HEK293 (cell line): ENCODE measurements at regions not wholly inside any gene's neighbourhood (a gene's known extent, or its start where the extent isn't known, plus 50 kb on each side); places are given as distances from the start of the nearest gene placed in this dataset.
A peak's percentile ranks its signal among the peaks of the same experiment; 100 is the strongest.

ENCODE experiments used
- CTCF ChIA-PET: fragments of 350-600 bp; formaldehyde crosslinking; extraction: SDS; loops from one replicate; lab custom pipeline; 2021; ENCODE audit warnings: antibody characterized with exemption; lab: Yijun Ruan, JAX
- POLR2A ChIA-PET: fragments of 300-600 bp; formaldehyde crosslinking; extraction: SDS; loops from one replicate; lab custom pipeline; 2020; ENCODE audit warnings: antibody characterized with exemption, inconsistent platforms; lab: Yijun Ruan, JAX
- H3K27ac ChIP-seq: fragments of 200-500 bp; sonication (Bioruptor generic); 2 replicates; pipeline ENCODE4 v1.5.1; 2014; ENCODE audit warnings: low read depth, low read length, control low read depth, inconsistent platforms; ENCODE audit errors: extremely low read depth
- H3K36me3 ChIP-seq, 2 experiments: fragments of 200-500 bp in 1 of 2; sonication (Bioruptor generic) in 1 of 2; 1 replicate in 1 of 2; 2 replicates in 1 of 2; pipeline ENCODE4 v1.5.1; 2014 to 2017; ENCODE audit warnings: inconsistent platforms in 2 of 2, low read length in 2 of 2; ENCODE audit not compliant: control insufficient read depth in 2 of 2, insufficient read depth in 1 of 2
- H3K4me1 ChIP-seq: fragments of 200-500 bp; sonication (Bioruptor generic); 2 replicates; pipeline ENCODE4 v1.5.1; 2014; ENCODE audit warnings: mild to moderate bottlenecking, low read length, inconsistent platforms; ENCODE audit not compliant: control insufficient read depth, insufficient read depth
- H3K4me3 ChIP-seq: 2 replicates; pipeline ENCODE4 v1.5.1; 2011; ENCODE audit warnings: low read depth, mild to moderate bottlenecking, control low read depth, low read length, moderate library complexity
- H3K9me3 ChIP-seq: fragments of 200-500 bp; sonication (Bioruptor generic); 2 replicates; pipeline ENCODE4 v1.5.1; 2014; ENCODE audit warnings: low read depth, low read length, inconsistent platforms; ENCODE audit not compliant: control insufficient read depth, insufficient read depth
- GLIS1 ChIP-seq: fragments of 450-650 bp; formaldehyde crosslinking; IDR thresholded peaks from 2 replicates; pipeline ENCODE4 v1.5.1; 2016; ENCODE audit warnings: missing biosample characterization, missing genetic modification characterization
- KLF1 ChIP-seq: fragments of 450-650 bp; formaldehyde crosslinking; IDR thresholded peaks from 2 replicates; pipeline ENCODE4 v1.5.1; 2016; ENCODE audit warnings: missing biosample characterization, missing genetic modification characterization
- KLF10 ChIP-seq: fragments of 450-650 bp; IDR thresholded peaks from 2 replicates; pipeline ENCODE4 v1.5.1; 2018; ENCODE audit warnings: missing biosample characterization, mild to moderate bottlenecking, missing genetic modification characterization
- OSR2 ChIP-seq: fragments of 450-650 bp; formaldehyde crosslinking; IDR thresholded peaks from 2 replicates; pipeline ENCODE4 v1.5.1; 2016; ENCODE audit warnings: missing biosample characterization, missing genetic modification characterization
- ZBTB20 ChIP-seq: fragments of 450-650 bp; formaldehyde crosslinking; IDR thresholded peaks from 2 replicates; pipeline ENCODE4 v1.5.1; 2016; ENCODE audit warnings: missing biosample characterization, missing genetic modification characterization
- ZBTB21 ChIP-seq: fragments of 450-650 bp; formaldehyde crosslinking; IDR thresholded peaks from 2 replicates; pipeline ENCODE4 v1.5.1; 2017; ENCODE audit warnings: missing biosample characterization, missing genetic modification characterization
- ZBTB48 ChIP-seq: fragments of 450-650 bp; formaldehyde crosslinking; IDR thresholded peaks from 2 replicates; pipeline ENCODE4 v1.5.1; 2016; ENCODE audit warnings: missing biosample characterization, missing genetic modification characterization
- ZBTB8A ChIP-seq: fragments of 450-650 bp; formaldehyde crosslinking; IDR thresholded peaks from 2 replicates; pipeline ENCODE4 v1.5.1; 2016; ENCODE audit warnings: missing biosample characterization, missing genetic modification characterization
- ZNF132 ChIP-seq: fragments of 450-650 bp; formaldehyde crosslinking; IDR thresholded peaks from 2 replicates; pipeline ENCODE4 v1.5.1; 2017; ENCODE audit warnings: missing biosample characterization, missing genetic modification characterization, borderline replicate concordance
- ZNF341 ChIP-seq: fragments of 450-650 bp; formaldehyde crosslinking; IDR thresholded peaks from 2 replicates; pipeline ENCODE4; 2016; ENCODE audit warnings: low read depth, missing biosample characterization, missing genetic modification characterization
- ZNF548 ChIP-seq: fragments of 450-650 bp; formaldehyde crosslinking; IDR thresholded peaks from 2 replicates; pipeline ENCODE4 v1.5.1; 2016; ENCODE audit warnings: missing biosample characterization, missing genetic modification characterization
- ZNF664 ChIP-seq: fragments of 450-650 bp; formaldehyde crosslinking; IDR thresholded peaks from 2 replicates; pipeline ENCODE4 v1.5.1; 2016; ENCODE audit warnings: missing biosample characterization, missing genetic modification characterization
- ZXDB ChIP-seq: fragments of 450-650 bp; formaldehyde crosslinking; IDR thresholded peaks from 2 replicates; pipeline ENCODE4 v1.5.1; 2016; ENCODE audit warnings: missing biosample characterization, missing genetic modification characterization
- TF ChIP-seq, protein P1 (sequence below): fragments of 450-650 bp; formaldehyde crosslinking; IDR thresholded peaks from 2 replicates; pipeline ENCODE4 v1.5.1; 2017; ENCODE audit warnings: missing biosample characterization, missing genetic modification characterization
- TF ChIP-seq, protein P2 (sequence below): fragments of 450-650 bp; formaldehyde crosslinking; IDR thresholded peaks from 2 replicates; pipeline ENCODE4 v1.5.1; 2017; ENCODE audit warnings: missing biosample characterization, missing genetic modification characterization
- TF ChIP-seq, protein P3 (sequence below): fragments of 450-650 bp; formaldehyde crosslinking; optimal IDR thresholded peaks from 2 replicates; pipeline ENCODE3; 2016; ENCODE audit warnings: missing biosample characterization, mild to moderate bottlenecking, missing genetic modification characterization
- TF ChIP-seq, protein P4 (sequence below): fragments of 450-650 bp; formaldehyde crosslinking; IDR thresholded peaks from 2 replicates; pipeline ENCODE4 v1.5.1; 2016; ENCODE audit warnings: missing biosample characterization, missing genetic modification characterization
- TF ChIP-seq, protein P5 (sequence below): fragments of 450-650 bp; formaldehyde crosslinking; IDR thresholded peaks from 2 replicates; pipeline ENCODE4 v1.5.1; 2016; ENCODE audit warnings: missing biosample characterization, missing genetic modification characterization
- TF ChIP-seq, protein P6 (sequence below): fragments of 450-650 bp; formaldehyde crosslinking; IDR thresholded peaks from 2 replicates; pipeline ENCODE4 v1.5.1; 2016; ENCODE audit warnings: missing biosample characterization, missing genetic modification characterization

DNA sequence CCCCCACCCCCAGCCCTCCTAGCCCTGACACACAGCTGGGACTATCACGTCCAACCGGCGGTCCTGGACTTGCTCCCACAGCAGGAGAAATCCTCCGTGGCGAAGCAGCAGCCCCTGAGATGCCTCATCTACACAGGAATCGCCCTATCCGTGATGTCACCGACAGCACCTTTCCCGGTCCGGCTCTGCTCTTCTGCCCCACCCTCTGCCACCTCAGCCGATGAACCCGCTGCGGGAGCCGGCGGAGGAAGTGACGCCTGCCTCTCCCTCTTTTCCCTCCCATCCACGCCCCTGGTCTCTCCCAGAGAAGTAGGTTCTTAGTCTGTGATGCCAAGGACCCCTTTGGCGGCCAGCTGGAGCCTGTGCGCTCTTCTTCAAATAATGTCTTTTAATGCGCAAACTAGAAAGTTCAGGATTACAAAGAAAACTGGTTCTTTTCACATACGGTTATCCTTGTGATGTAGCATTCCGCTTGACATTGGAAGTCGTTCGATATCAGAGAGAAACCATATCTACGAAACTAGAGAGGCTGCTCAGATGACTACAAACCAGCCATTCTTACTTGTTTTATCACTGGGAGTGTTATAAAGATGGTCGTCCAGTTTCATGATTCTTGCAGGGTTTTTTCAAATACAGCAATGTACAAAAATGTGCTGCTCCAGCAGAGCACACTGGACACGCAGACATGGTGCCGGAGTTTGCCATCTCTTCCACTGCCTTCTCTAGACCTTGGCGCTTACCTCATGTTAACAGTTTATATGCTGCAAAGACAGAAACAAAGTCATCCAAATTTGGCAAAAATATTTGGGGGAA, 120.3 kb downstream of the PPIAL4G start (continued):
- TF ChIP-seq, protein P1, sequence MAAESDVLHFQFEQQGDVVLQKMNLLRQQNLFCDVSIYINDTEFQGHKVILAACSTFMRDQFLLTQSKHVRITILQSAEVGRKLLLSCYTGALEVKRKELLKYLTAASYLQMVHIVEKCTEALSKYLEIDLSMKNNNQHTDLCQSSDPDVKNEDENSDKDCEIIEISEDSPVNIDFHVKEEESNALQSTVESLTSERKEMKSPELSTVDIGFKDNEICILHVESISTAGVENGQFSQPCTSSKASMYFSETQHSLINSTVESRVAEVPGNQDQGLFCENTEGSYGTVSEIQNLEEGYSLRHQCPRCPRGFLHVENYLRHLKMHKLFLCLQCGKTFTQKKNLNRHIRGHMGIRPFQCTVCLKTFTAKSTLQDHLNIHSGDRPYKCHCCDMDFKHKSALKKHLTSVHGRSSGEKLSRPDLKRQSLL, result no peak
- TF ChIP-seq ZNF341 (peak; percentile 21; the same call in 1 of the 2 replicates), ZXDB (tag by site-specific recombination) (0 out of 2 replicates have a peak, but pooled peaks have one; percentile 12), KLF10 (no peak), ZBTB8A (tag by site-specific recombination) (no peak), GLIS1 (tag by site-specific recombination) (peak; percentile 40), ZBTB21 (peak; percentile 80), KLF1 (tag by site-specific recombination) (peak; percentile 71)
- TF ChIP-seq, protein P2, sequence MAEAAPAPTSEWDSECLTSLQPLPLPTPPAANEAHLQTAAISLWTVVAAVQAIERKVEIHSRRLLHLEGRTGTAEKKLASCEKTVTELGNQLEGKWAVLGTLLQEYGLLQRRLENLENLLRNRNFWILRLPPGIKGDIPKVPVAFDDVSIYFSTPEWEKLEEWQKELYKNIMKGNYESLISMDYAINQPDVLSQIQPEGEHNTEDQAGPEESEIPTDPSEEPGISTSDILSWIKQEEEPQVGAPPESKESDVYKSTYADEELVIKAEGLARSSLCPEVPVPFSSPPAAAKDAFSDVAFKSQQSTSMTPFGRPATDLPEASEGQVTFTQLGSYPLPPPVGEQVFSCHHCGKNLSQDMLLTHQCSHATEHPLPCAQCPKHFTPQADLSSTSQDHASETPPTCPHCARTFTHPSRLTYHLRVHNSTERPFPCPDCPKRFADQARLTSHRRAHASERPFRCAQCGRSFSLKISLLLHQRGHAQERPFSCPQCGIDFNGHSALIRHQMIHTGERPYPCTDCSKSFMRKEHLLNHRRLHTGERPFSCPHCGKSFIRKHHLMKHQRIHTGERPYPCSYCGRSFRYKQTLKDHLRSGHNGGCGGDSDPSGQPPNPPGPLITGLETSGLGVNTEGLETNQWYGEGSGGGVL, result peak; percentile 66

DNA sequence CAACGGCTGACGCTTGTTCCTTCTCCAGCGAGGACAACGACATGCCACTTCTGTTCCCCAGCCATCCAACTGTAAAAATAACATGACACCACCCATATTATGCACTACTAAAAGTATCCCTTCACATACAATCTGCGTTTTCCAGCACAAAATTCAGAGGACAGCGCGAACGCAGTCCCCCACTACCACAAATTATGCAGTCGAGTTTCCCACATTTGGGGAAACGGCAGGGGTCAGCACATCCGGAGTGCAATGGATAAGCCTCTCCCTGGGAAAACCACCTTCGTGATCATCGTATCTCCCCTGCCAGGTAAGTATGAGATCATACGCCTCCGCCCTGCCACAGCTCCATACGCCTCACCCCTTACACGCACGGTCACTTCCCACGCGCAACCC, 120.9 kb downstream of the PPIAL4G start:
- peak overlapping the region; percentile 52 for H3K27ac ChIP-seq
- CTCF ChIA-PET, result no interaction called here

More for the DNA sequence above, 120.9 kb downstream of the PPIAL4G start:
- Histone ChIP-seq H3K4me1 (peaks cover 4% of the 10 kb centered on the region; the same call in 1 of the 2 replicates), H3K9me3 (no peaks in the 10 kb centered on the region), H3K36me3 (no peaks in the 10 kb centered on the region), H3K4me3 (peak overlapping the region; percentile 25)
- POLR2A ChIA-PET, result no interaction called here
- TF ChIP-seq ZNF132 (no peak), ZNF664 (tag by site-specific recombination) (no peak), ZNF548 (tag by site-specific recombination) (no peak), ZBTB20 (tag by site-specific recombination) (0 out of 2 replicates have a peak, but pooled peaks have one; percentile 16), OSR2 (no peak), ZBTB48 (tag by site-specific recombination) (peak; percentile 51; the same call in 1 of the 2 replicates)
- TF ChIP-seq, protein P3, sequence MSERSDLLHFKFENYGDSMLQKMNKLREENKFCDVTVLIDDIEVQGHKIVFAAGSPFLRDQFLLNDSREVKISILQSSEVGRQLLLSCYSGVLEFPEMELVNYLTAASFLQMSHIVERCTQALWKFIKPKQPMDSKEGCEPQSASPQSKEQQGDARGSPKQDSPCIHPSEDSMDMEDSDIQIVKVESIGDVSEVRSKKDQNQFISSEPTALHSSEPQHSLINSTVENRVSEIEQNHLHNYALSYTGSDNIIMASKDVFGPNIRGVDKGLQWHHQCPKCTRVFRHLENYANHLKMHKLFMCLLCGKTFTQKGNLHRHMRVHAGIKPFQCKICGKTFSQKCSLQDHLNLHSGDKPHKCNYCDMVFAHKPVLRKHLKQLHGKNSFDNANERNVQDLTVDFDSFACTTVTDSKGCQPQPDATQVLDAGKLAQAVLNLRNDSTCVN (tag by site-specific recombination), result no peak
- TF ChIP-seq, protein P4, sequence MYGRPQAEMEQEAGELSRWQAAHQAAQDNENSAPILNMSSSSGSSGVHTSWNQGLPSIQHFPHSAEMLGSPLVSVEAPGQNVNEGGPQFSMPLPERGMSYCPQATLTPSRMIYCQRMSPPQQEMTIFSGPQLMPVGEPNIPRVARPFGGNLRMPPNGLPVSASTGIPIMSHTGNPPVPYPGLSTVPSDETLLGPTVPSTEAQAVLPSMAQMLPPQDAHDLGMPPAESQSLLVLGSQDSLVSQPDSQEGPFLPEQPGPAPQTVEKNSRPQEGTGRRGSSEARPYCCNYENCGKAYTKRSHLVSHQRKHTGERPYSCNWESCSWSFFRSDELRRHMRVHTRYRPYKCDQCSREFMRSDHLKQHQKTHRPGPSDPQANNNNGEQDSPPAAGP (tag by site-specific recombination), result 0 out of 2 replicates have a peak, but pooled peaks have one; percentile 10
- TF ChIP-seq, protein P5, sequence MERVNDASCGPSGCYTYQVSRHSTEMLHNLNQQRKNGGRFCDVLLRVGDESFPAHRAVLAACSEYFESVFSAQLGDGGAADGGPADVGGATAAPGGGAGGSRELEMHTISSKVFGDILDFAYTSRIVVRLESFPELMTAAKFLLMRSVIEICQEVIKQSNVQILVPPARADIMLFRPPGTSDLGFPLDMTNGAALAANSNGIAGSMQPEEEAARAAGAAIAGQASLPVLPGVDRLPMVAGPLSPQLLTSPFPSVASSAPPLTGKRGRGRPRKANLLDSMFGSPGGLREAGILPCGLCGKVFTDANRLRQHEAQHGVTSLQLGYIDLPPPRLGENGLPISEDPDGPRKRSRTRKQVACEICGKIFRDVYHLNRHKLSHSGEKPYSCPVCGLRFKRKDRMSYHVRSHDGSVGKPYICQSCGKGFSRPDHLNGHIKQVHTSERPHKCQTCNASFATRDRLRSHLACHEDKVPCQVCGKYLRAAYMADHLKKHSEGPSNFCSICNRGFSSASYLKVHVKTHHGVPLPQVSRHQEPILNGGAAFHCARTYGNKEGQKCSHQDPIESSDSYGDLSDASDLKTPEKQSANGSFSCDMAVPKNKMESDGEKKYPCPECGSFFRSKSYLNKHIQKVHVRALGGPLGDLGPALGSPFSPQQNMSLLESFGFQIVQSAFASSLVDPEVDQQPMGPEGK (tag by site-specific recombination), result no peak
- TF ChIP-seq, protein P6, sequence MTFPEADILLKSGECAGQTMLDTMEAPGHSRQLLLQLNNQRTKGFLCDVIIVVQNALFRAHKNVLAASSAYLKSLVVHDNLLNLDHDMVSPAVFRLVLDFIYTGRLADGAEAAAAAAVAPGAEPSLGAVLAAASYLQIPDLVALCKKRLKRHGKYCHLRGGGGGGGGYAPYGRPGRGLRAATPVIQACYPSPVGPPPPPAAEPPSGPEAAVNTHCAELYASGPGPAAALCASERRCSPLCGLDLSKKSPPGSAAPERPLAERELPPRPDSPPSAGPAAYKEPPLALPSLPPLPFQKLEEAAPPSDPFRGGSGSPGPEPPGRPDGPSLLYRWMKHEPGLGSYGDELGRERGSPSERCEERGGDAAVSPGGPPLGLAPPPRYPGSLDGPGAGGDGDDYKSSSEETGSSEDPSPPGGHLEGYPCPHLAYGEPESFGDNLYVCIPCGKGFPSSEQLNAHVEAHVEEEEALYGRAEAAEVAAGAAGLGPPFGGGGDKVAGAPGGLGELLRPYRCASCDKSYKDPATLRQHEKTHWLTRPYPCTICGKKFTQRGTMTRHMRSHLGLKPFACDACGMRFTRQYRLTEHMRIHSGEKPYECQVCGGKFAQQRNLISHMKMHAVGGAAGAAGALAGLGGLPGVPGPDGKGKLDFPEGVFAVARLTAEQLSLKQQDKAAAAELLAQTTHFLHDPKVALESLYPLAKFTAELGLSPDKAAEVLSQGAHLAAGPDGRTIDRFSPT (tag by site-specific recombination), result no peak
